Neural cell (in vitro differentiated cells): ENCODE measurements at regions not wholly inside any gene's neighbourhood (a gene's known extent, or its start where the extent isn't known, plus 50 kb on each side); places are given as distances from the start of the nearest gene placed in this dataset.

ENCODE experiments used
- H2AFZ ChIP-seq: fragments of 200-600, 300-800 bp; sonication (generic), shearing (Covaris generic); 2 replicates; pipeline ENCODE4 v1.6.0; 2014; ENCODE audit warnings: low read depth, mild to moderate bottlenecking, antibody characterized with exemption, low read length, moderate library complexity
- H3F3A ChIP-seq: fragments of 200-600 bp; shearing (Covaris generic); 2 replicates; pipeline ENCODE4 v1.6.1; 2016; ENCODE audit warnings: mild to moderate bottlenecking, moderate library complexity, mixed read lengths, antibody characterized with exemption, low read length; ENCODE audit not compliant: insufficient read depth, poor library complexity, severe bottlenecking
- H3K27ac ChIP-seq: fragments of 200-600, 300-800 bp; sonication (generic), shearing (Covaris generic); 2 replicates; pipeline ENCODE4 v1.5.1; 2014; ENCODE audit warnings: mild to moderate bottlenecking, low read length, moderate library complexity
- H3K27me3 ChIP-seq: fragments of 300-800, 200-600 bp; sonication (generic), shearing (Covaris generic); 2 replicates; pipeline ENCODE4 v1.6.0; 2014; ENCODE audit warnings: mild to moderate bottlenecking, low read depth, low read length, moderate library complexity; ENCODE audit not compliant: insufficient read depth
- H3K36me3 ChIP-seq: fragments of 300-800, 200-600 bp; sonication (generic), shearing (Covaris generic); 2 replicates; pipeline ENCODE4 v1.5.1; 2014; ENCODE audit warnings: mild to moderate bottlenecking, antibody characterized with exemption, low read length, moderate library complexity; ENCODE audit not compliant: insufficient read depth
- H3K4me2 ChIP-seq: fragments of 300-800, 200-600 bp; sonication (generic), shearing (Covaris generic); 2 replicates; pipeline ENCODE4 v1.6.0; 2014; ENCODE audit warnings: mild to moderate bottlenecking, low read length
- H3K4me3 ChIP-seq: fragments of 300-800, 200-600 bp; sonication (generic), shearing (Covaris generic); 2 replicates; pipeline ENCODE4 v1.5.1; 2014; ENCODE audit warnings: mild to moderate bottlenecking, low read length, moderate library complexity
- H3K79me2 ChIP-seq: fragments of 200-600 bp; shearing (Covaris generic); replicated peaks from 2 replicates; pipeline ENCODE4 v1.6.0; 2014; ENCODE audit warnings: mild to moderate bottlenecking, low read length, moderate library complexity; ENCODE audit not compliant: insufficient read depth
- H3K9ac ChIP-seq: fragments of 300-800, 200-600 bp; sonication (generic), shearing (Covaris generic); 2 replicates; pipeline ENCODE4 v1.6.1; 2016; ENCODE audit warnings: mild to moderate bottlenecking, low read length, mixed read lengths
- H3K9me2 ChIP-seq: fragments of 200-600 bp; shearing (Covaris generic); 2 replicates; pipeline ENCODE4 v1.6.1; 2016; ENCODE audit warnings: mild to moderate bottlenecking, low read length, mixed read lengths; ENCODE audit not compliant: insufficient read depth
- H3K9me3 ChIP-seq: fragments of 200-600, 300-800 bp; sonication (generic), shearing (Covaris generic); 2 replicates; pipeline ENCODE4 v1.6.1; 2016; ENCODE audit warnings: mild to moderate bottlenecking, mixed run types, low read length, moderate library complexity, mixed read lengths
- H4K20me1 ChIP-seq: fragments of 200-600 bp; shearing (Covaris generic); 2 replicates; pipeline ENCODE4 v1.6.1; 2016; ENCODE audit warnings: mild to moderate bottlenecking, mixed run types; ENCODE audit not compliant: insufficient read depth
- CTCF ChIP-seq: fragments of 450-650 bp; IDR thresholded peaks from 2 replicates; pipeline ENCODE4 v1.5.1; 2014; ENCODE audit warnings: antibody characterized with exemption, mild to moderate bottlenecking, moderate library complexity; ENCODE audit not compliant: poor library complexity, severe bottlenecking
- EP300 ChIP-seq: fragments of 450-650 bp; conservative IDR thresholded peaks from 2 replicates; pipeline ENCODE4 v1.6.1; 2014; ENCODE audit warnings: antibody characterized with exemption, mild to moderate bottlenecking, moderate library complexity; ENCODE audit not compliant: poor library complexity, severe bottlenecking
- EZH2 ChIP-seq: fragments of 200-600, 300-800 bp; shearing (Covaris generic), sonication (generic); IDR thresholded peaks from 2 replicates; pipeline ENCODE4 v1.6.1; 2014; ENCODE audit warnings: antibody characterized with exemption, low read length, borderline replicate concordance, mild to moderate bottlenecking; ENCODE audit not compliant: insufficient read depth, poor library complexity, severe bottlenecking
- MXI1 ChIP-seq: fragments of 450-650 bp; conservative IDR thresholded peaks from 2 replicates; pipeline ENCODE4 v1.6.1; 2014; ENCODE audit warnings: antibody characterized with exemption, mild to moderate bottlenecking; ENCODE audit not compliant: poor library complexity, severe bottlenecking
- POLR2AphosphoS5 ChIP-seq: IDR thresholded peaks from 2 replicates; pipeline ENCODE4 v1.6.1; 2012
- RAD21 ChIP-seq: fragments of 450-650 bp; conservative IDR thresholded peaks from 2 replicates; pipeline ENCODE4 v1.6.1; 2014; ENCODE audit warnings: antibody characterized with exemption, mild to moderate bottlenecking, moderate library complexity
- REST ChIP-seq: IDR thresholded peaks from 2 replicates; pipeline ENCODE4 v1.6.1; 2012; ENCODE audit warnings: borderline replicate concordance
- SMC3 ChIP-seq: fragments of 450-650 bp; conservative IDR thresholded peaks from 2 replicates; pipeline ENCODE4 v1.6.1; 2014; ENCODE audit warnings: antibody characterized with exemption, mild to moderate bottlenecking, moderate library complexity; ENCODE audit not compliant: poor library complexity
- TAF1 ChIP-seq: IDR thresholded peaks from 2 replicates; pipeline ENCODE4 v1.6.1; 2012; ENCODE audit warnings: low read depth

GRCh38 chr5:96074460-96074859, 112.8 kb upstream of the ELL2 start:
- no peaks in the 10 kb centered on the region for H3K27me3 ChIP-seq
- H3K79me2 ChIP-seq: no peaks in the 10 kb centered on the region
- H3K36me3 ChIP-seq: no peaks in the 10 kb centered on the region
- H3K4me2 ChIP-seq: no peak overlapping the region
- no peak overlapping the region for H3K9ac ChIP-seq
- H2AFZ ChIP-seq: no peak overlapping the region
- no peaks in the 10 kb centered on the region for H3K9me2 ChIP-seq
- TF ChIP-seq MXI1 (no peak), REST (no peak), SMC3 (no peak), TAF1 (no peak), EP300 (no peak), POLR2AphosphoS5 (no peak), EZH2 (no peak), RAD21 (no peak), CTCF (no peak)
- H3K27ac ChIP-seq: no peak overlapping the region
- H3F3A ChIP-seq: no peaks in the 10 kb centered on the region
- H3K4me3 ChIP-seq: no peak overlapping the region
- H4K20me1 ChIP-seq: no peaks in the 10 kb centered on the region
- H3K9me3 ChIP-seq: no peaks in the 10 kb centered on the region

DNA sequence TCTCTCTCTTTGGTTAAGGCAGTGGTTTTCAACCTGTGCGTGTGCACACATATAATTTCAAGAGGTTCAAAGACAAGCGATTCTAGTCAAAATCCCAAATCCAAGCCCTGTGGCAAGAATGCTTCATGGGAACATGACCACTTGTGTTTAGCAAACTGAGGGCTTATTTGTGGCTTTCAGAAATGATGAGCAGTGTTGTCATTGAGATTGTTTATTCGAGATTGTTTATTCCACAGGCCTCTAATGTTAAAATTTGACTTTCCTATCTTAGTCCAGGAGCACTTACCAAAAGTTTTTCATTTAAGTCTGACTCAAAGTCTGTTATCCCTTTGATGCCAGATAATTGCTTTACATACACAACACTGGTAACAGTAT, 111.1 kb upstream of the ELL2 start:
- Histone ChIP-seq H3K9me2 (no peaks in the 10 kb centered on the region), H4K20me1 (no peaks in the 10 kb centered on the region), H2AFZ (no peak overlapping the region), H3K9me3 (no peaks in the 10 kb centered on the region), H3F3A (no peaks in the 10 kb centered on the region), H3K9ac (no peak overlapping the region), H3K27ac (no peak overlapping the region), H3K36me3 (no peaks in the 10 kb centered on the region), H3K4me3 (no peak overlapping the region), H3K79me2 (no peaks in the 10 kb centered on the region), H3K27me3 (no peaks in the 10 kb centered on the region), H3K4me2 (no peak overlapping the region)
- TF ChIP-seq TAF1 (no peak), SMC3 (no peak), EZH2 (no peak), RAD21 (no peak), POLR2AphosphoS5 (no peak), MXI1 (no peak), EP300 (no peak), CTCF (no peak), REST (no peak)
